HG03439 (cell line): ENCODE measurements at regions not wholly inside any gene's neighbourhood (a gene's known extent, or its start where the extent isn't known, plus 50 kb on each side); places are given as distances from the start of the nearest gene placed in this dataset.

Experiments
- ATAC-seq: cut with Tn5 transposase; IDR thresholded peaks from one replicate; pipeline ENCODE4 v1.9.1; 2021; ENCODE audit warnings: mild to moderate bottlenecking, moderate library complexity; ENCODE audit not compliant: unreplicated experiment

DNA sequence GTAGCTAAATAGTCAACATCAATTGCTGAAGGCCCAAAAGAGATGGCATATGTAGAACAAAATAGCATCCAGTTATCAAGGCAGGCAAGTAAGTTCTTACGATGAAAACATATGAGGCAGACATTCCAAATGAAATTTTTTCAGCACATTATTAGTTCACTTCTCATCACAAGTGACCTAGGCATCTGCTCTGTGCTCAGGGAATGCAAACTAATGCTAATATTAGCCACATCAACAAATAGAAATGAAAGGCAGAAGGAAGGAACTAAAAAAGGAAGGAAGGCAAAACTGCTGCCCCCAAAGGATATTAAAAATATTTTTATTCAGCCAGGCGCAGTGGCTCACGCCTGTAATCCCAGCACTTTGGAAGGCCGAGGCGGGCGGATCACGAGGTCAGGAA lies 51.2 kb upstream of the ROCK1 start:
- no peak for ATAC-seq

DNA sequence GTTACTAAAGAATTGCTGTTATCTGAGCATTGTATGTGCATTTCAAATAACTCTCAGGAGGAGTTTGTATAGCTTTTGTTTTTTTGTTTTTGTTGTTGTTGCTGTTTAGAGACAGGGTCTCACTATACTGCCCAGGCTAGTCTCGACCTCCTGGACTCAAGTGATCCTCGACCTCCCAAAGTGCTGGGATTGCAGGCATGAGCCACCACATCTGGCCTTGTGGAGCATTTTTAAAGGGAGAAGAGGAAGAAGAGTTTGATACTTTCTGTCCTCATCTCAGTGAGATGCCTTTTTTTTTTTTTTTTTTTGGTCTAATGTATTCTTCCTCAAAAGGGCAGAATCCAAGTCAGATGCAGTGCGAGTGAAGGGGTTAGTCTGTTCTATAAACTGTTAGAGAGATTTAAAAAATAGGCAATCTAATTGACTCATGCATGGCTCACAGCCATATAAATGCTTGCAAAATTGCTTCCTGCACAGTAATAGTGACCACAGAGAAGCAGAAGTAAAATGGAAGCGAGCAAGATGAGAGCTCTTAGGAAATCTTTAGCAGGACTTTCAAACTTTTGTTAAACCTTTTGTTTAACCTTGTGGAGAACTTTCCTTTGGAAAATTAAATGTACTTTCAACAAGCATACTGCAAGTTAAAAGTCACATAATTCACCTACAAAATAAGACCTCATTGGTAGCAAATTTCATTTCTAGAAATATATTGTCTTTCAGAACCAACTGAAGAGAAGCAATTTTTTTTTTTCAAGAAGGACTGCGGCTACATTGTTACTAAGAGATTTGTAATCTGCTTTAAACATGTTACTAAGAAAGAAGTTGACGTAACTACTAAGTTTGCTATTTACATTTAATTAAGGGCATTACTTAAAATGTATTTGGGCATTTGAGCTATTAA lies 52.3 kb upstream of the ROCK1 start:
- no peak for ATAC-seq

DNA sequence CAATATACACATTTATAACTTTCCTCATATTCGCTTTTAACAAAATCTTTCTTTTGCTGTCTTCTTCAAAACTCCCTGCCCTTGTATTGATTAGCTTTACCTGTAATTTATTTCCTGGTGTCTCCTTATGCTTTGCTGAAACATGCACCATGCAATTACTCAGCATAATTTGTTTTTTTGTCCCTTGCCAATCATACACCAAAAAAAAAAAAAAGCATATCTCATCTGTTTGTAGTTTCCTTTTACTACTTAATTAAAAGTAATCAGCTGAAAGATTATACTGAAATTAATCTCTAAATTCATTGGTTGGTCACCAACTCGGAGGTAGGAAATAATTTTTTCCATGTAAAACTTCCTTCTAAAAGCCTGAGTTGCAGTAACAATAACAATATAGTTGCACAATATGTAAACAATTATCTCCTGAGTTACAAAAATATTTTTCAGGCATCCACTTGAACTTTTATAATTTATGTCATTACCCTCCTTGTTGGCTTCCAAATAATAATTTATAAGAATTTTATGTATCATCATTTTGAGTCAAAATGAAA lies 53.0 kb upstream of the ROCK1 start:
- ATAC-seq, result no peak

DNA sequence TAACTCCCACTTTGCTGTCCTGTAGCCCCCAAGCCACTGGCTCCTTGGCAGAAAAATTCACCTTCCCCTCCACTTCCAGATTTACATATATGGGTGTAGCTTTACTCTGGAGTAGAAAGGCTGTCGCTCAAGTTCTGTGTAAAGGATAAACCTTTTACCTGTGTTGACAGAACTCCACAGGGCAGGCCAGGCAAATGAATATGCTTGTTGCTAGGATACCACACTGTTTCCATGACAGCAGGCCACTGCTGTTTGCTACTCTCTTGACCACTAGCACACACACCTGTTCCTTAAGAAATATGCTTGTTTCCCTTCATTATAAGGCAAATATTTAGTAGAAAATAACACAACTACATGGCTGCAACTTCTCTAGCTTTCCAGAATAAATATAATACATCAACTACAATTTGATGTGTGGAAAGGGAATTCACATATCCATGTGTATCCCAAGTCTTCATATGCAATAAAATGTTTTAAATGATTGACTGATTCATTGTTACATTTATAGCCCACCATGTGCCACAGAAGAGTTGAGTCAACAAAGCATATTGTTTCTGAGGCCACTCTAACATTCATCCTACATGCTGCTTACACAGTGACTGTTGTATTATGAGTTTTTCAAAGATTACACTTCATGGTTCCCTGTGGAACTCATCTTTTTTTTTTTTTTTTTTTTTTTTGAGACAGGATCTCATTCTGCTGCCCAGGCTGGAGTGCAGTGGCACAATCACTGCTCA lies 56.2 kb upstream of the ROCK1 start:
- no peak for ATAC-seq

DNA sequence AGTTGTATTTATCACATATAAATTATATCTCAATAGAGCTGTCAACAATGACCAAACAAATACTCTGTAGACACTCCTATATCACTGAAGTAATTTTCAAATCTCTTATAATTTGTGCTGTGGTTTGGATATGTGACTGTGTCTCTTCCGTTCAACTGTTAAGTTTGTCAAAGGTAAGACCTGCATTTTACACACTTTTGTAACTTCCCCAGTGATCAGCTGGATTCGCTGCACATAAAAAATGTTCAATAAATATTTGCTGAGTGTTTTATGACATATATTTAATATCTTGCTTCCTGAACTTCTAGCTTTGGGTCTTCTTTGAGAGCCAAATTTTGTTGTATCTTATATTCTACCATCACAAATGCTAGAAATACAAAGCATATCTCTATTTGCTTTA lies 57.3 kb upstream of the ROCK1 start:
- no peak for ATAC-seq

DNA sequence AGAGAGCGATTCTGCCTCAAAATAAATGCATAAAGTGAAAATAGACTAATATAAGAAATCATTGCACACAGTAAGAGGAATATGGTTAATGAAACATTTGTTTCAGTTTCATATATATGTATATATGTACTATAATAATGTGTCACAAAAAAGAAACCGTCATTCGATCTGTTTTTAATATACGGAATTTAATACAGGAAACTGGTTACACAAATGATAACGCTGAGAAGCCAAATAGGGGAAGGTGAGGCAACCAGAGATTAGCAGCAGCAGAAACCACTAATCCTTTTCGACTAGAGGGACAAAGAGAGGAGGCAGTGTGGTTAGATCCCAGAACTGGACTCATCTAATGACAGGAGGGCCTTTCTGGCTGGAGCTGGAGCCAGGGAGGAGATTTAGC lies 64.2 kb upstream of the GREB1L start:
- ATAC-seq, result no peak

DNA sequence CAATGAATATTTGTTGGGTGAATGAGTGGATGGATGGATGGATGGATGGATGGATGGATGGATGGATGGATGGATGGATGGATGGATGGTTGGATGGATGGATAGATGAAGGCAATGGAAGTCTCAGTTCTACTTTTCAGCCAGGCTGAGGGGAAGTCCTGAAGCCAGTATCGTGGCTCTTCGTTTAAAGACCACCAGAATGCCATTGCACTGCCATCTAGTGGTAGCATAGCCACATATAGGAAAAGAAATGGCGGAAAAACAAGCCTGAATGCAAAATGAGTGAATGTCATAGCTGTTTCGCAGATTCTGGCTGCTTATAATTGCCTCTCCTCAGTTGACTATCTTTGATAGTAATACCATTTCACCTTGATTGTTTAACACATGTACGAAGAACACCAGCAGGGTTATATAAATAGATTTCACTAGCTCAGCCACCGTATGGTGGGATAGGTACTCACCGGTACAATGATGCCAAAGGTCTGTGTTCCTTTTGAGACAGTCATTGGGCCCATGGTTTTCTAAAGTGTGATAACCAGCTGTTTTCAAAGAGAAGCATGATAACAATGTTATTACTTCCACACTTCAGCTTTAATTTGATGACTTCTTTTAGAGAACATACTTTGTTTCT lies 62.3 kb upstream of the GREB1L start:
- ATAC-seq, result peak; percentile 72

DNA sequence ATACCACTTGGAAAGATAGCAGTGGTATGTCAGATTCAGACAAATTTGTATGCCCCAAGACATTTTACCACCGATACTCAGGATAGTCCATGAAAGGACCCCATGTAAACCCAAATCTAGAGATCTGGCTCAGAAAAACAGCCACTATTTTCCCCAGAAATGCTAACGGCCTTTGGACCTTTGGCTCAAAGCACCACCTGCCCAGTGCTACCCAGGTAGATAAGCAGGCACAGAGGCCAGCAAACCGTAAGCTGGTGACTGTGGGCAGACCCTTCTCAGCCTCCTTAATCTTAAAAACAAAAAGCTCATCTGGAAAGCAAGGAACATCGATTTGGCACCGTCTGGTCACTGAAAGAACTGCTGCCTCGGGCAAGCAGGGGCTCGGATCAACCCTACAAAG lies 61.4 kb upstream of the GREB1L start:
- ATAC-seq, result no peak

DNA sequence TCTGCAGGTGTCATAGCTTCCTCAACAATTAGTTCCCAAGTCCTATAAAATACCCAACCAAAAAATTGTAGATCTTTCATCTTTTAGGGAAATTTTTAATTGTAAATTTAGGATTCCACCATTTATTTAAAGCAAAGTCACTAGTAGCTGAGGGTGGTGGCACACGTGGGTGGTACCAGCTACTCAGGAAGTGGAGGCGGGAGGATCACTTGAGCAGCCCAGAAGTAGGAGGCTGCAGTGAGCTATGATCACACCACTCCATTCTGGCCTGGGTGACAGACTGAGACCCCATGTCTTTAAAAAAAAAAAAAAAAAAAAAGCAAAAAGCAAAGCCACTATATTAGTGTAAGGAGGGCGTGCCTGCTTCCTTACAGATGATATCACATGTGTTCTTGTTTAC lies 60.3 kb upstream of the GREB1L start:
- no peak for ATAC-seq

DNA sequence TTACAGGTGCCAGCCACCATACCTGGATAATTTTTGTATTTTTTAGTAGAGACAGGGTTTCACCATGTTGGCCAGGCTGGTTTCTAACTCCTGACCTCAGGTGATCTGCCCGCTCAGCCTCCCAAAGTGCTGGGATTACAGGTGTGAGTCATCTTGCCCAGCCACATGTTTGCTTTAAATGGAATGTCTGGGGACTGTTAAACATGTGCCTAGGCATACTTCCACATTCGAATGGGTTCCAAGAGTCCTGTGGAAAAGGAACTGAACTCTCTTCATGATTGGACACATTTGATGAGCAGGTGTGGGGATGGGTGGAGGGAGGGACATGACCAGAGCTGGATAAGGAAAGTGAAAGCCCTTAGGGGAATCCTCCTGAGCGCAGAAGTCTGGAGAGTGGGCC lies 58.4 kb upstream of the GREB1L start:
- ATAC-seq, result no peak

DNA sequence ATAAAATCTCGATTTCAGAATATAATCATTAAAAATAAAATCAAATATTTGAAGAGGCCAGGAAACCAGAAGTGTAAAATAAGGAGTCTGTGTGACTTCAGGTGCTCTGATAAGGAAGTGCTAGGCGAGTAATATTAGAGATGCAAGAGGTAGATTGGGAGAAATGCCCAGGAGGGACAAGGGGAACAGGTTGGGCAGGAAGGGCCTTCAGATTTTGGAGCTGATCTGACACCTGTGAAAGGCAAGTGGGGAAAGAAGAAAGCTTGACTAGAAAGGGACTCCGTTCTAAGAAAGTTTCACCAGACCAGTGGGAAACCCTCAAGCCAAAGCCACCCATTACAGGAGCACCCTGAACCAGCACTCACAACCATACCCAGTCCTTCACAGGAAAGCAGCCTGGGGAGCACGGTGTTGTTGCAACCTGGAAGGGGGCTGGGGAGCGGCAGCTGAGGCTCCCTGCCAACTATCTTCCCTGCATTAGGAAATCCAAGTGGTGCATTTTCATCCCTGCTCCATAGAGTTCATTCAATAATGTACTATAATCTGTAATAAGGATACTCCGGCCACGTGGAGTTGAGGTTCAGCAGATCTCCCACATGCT lies 57.5 kb upstream of the GREB1L start:
- ATAC-seq, result no peak

DNA sequence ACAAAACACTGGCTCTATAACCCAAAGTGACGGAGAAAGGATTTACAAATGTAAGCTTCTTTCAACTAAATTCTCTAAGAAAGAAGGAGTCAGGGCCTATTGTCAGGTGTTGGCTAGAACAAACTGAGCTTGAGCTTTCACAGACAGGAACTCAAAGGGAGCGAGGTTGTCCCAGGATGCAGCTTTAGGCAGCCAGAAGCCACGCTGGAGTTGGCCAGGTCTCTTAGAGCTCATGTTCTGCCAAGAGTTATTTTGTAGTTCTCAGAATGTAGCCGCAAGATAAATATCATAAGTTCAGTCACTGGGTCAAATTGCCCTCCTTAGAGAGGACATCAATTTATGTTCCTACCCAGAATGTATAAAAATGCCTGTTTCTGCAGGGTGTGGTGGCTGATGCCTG lies 54.1 kb upstream of the GREB1L start:
- ATAC-seq, result no peak

DNA sequence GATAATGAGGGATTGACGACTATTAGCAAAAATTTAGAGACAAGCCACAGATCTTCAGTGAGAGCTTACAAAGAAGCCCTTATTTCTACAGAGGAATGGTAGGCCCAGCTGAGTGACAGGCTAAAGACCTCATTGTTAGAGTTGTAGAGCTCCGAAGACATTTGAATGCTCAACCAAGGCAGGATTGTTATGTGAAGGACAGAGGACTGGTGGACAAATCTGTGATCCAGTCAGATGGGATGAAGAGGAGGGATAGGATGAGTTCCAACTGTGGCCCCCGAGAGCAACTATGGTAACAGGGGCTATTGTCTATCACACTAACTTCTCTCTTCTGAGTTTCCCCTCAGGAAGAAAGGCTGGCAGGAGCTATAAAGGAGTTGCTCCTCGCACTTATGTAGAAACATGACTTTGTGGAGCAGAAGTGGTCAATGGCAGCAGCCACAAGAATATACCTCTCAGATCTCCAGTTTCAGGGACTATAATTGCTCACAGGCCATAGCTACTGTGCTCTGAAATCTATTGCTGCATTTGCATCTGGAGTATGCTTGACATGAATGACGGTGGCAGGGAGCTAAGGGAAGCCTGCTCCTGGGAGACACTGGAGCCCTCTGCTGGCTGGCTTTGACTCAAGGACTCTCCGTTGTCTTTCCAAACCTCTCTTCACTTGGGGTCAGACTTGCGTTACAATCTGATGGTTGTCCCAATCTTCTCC lies 50.3 kb upstream of the GREB1L start:
- ATAC-seq, result no peak
